ENCODE measurements at regions not wholly inside any gene's neighbourhood (a gene's known extent, or its start where the extent isn't known, plus 50 kb on each side); places are given as distances from the start of the nearest gene placed in this dataset.

GRCh38 chr1:172823534-172823933 is 164.6 kb downstream of the FASLG start:
- H3K4me3 ChIP-seq (replicated peaks; ENCODE audit: low read depth, low read length), result no peak overlapping the region
- no peaks in the 10 kb centered on the region for H3K27me3 ChIP-seq (replicated peaks; ENCODE audit: control insufficient read depth, insufficient read depth, low read length)
- DNase-seq (ENCODE audit: extremely low read depth, insufficient read length), result no peak
- TF ChIP-seq CTCF (IDR thresholded peaks at IDR 0.05; ENCODE audit: insufficient read depth, low read length, poor library complexity, severe bottlenecking), result no peak
- H3K36me3 ChIP-seq (ENCODE audit: control insufficient read depth, insufficient read depth, low read length), result no peaks in the 10 kb centered on the region

GRCh38 chr1:172824209-172824608 is 165.3 kb downstream of the FASLG start:
- no peak for DNase-seq (ENCODE audit: extremely low read depth, insufficient read length)
- H3K4me3 ChIP-seq (replicated peaks; ENCODE audit: low read depth, low read length), result no peak overlapping the region
- no peaks in the 10 kb centered on the region for H3K27me3 ChIP-seq (replicated peaks; ENCODE audit: control insufficient read depth, insufficient read depth, low read length)
- no peaks in the 10 kb centered on the region for H3K36me3 ChIP-seq (ENCODE audit: control insufficient read depth, insufficient read depth, low read length)
- no peak for TF ChIP-seq CTCF (IDR thresholded peaks at IDR 0.05; ENCODE audit: insufficient read depth, low read length, poor library complexity, severe bottlenecking)

GRCh38 chr1:172826096-172826741 is 167.3 kb downstream of the FASLG start:
- no peak for DNase-seq (ENCODE audit: extremely low read depth, insufficient read length)
- no peak overlapping the region for H3K4me3 ChIP-seq (replicated peaks; ENCODE audit: low read depth, low read length)

GRCh38 chr1:172827301-172827700 is 168.4 kb downstream of the FASLG start:
- no peak for DNase-seq (ENCODE audit: extremely low read depth, insufficient read length)
- no peak overlapping the region for H3K4me3 ChIP-seq (replicated peaks; ENCODE audit: low read depth, low read length)
- no peaks in the 10 kb centered on the region for H3K36me3 ChIP-seq (ENCODE audit: control insufficient read depth, insufficient read depth, low read length)
- TF ChIP-seq CTCF (IDR thresholded peaks at IDR 0.05; ENCODE audit: insufficient read depth, low read length, poor library complexity, severe bottlenecking), result no peak
- no peaks in the 10 kb centered on the region for H3K27me3 ChIP-seq (replicated peaks; ENCODE audit: control insufficient read depth, insufficient read depth, low read length)

More at GRCh38 chr1:172826096-172826741, 167.3 kb downstream of the FASLG start:
- Histone ChIP-seq H3K36me3 (ENCODE audit: control insufficient read depth, insufficient read depth, low read length) (no peaks in the 10 kb centered on the region), H3K27me3 (replicated peaks; ENCODE audit: control insufficient read depth, insufficient read depth, low read length) (no peaks in the 10 kb centered on the region)
- TF ChIP-seq CTCF (IDR thresholded peaks at IDR 0.05; ENCODE audit: insufficient read depth, low read length, poor library complexity, severe bottlenecking), result peak; percentile 44

- no peak overlapping the region for H3K4me3 ChIP-seq (replicated peaks; ENCODE audit: low read depth, low read length)
- no peaks in the 10 kb centered on the region for H3K36me3 ChIP-seq (ENCODE audit: control insufficient read depth, insufficient read depth, low read length)
These were observed 168.9 kb downstream of the FASLG start for GRCh38 chr1:172827841-172828240.

More at GRCh38 chr1:172827841-172828240, 168.9 kb downstream of the FASLG start:
- H3K27me3 ChIP-seq (replicated peaks; ENCODE audit: control insufficient read depth, insufficient read depth, low read length), result no peaks in the 10 kb centered on the region
- TF ChIP-seq CTCF (IDR thresholded peaks at IDR 0.05; ENCODE audit: insufficient read depth, low read length, poor library complexity, severe bottlenecking), result no peak
- no peak for DNase-seq (ENCODE audit: extremely low read depth, insufficient read length)
